ENCODE measurements at regions not wholly inside any gene's neighbourhood (a gene's known extent, or its start where the extent isn't known, plus 50 kb on each side); places are given as distances from the start of the nearest gene placed in this dataset.
"Not testable (repeated sequence)": the region's sequence is repeated elsewhere in the genome, so short reads cannot be mapped to it uniquely, and the experiment has no call there.

GRCh38 chr2:64743739-64744330 is 90.1 kb upstream of the SERTAD2 start:
- Mint-ChIP-seq H3K4me1 (0 out of 2 replicates have a peak, but pooled peaks cover under 1% of the 10 kb centered on the region), H3K27ac (no peak overlapping the region), H3K4me3 (no peak overlapping the region), H3K9me3 (no peaks in the 10 kb centered on the region), H3K27me3 (ENCODE audit: low read depth) (peaks cover 3% of the 10 kb centered on the region), H3K36me3 (no peaks in the 10 kb centered on the region)
- ChIA-PET CTCF (no interaction called here), POLR2A (no interaction called here)
- ATAC-seq (no peak), DNase-seq (ENCODE audit: low spot score) (no peak)
- TF ChIP-seq ZNF219 (CRISPR knock-in tag; IDR thresholded peaks at IDR 0.05; ENCODE audit: borderline replicate concordance) = no peak
- TF ChIP-seq HMGA2 (CRISPR knock-in tag; IDR thresholded peaks at IDR 0.05) = no peak
- no peak for TF ChIP-seq ELF4 (CRISPR knock-in tag; IDR thresholded peaks at IDR 0.05; ENCODE audit: low read depth)
- no peak for TF ChIP-seq NR2C2 (CRISPR knock-in tag; IDR thresholded peaks at IDR 0.05)
- TF ChIP-seq ETV6 (CRISPR knock-in tag; IDR thresholded peaks at IDR 0.05) = no peak
- no peak for TF ChIP-seq ZSCAN18 (CRISPR knock-in tag; IDR thresholded peaks at IDR 0.05)
- no peak for TF ChIP-seq ZNF281 (CRISPR knock-in tag; IDR thresholded peaks at IDR 0.05)
- no peak for TF ChIP-seq ZBTB43 (CRISPR knock-in tag; IDR thresholded peaks at IDR 0.05)
- no peak for TF ChIP-seq PRRX2 (CRISPR knock-in tag; IDR thresholded peaks at IDR 0.05)
- TF ChIP-seq FOXP1 (CRISPR knock-in tag; IDR thresholded peaks at IDR 0.05; ENCODE audit: borderline replicate concordance) = no peak
- TF ChIP-seq IRF1 (CRISPR knock-in tag; IDR thresholded peaks at IDR 0.05) = no peak

GRCh38 chr2:64745562-64745961 is 91.8 kb upstream of the SERTAD2 start:
- DNase-seq (ENCODE audit: low spot score) (no peak), ATAC-seq (no peak)
- peaks cover 8% of the 10 kb centered on the region for H3K4me1 Mint-ChIP-seq
- H3K27me3 Mint-ChIP-seq (ENCODE audit: low read depth) = peaks cover 12% of the 10 kb centered on the region
- ChIA-PET CTCF (no interaction called here), POLR2A (no interaction called here)
- H3K36me3 Mint-ChIP-seq = no peaks in the 10 kb centered on the region
- H3K4me3 Mint-ChIP-seq = no peak overlapping the region
- TF ChIP-seq HMGA2 (CRISPR knock-in tag; IDR thresholded peaks at IDR 0.05) (no peak), E2F4 (CRISPR knock-in tag; IDR thresholded peaks at IDR 0.05; ENCODE audit: borderline replicate concordance, low read depth) (no peak), ATF2 (CRISPR knock-in tag; IDR thresholded peaks at IDR 0.05; ENCODE audit: borderline replicate concordance, low read depth) (no peak), NFYB (CRISPR knock-in tag; conservative IDR thresholded peaks at IDR 0.05; ENCODE audit: low read depth) (no peak), JAZF1 (CRISPR knock-in tag; IDR thresholded peaks at IDR 0.05) (no peak), AFF4 (CRISPR knock-in tag; IDR thresholded peaks at IDR 0.05; ENCODE audit: borderline replicate concordance) (no peak), TP53 (CRISPR knock-in tag; IDR thresholded peaks at IDR 0.05) (no peak), CBFB (CRISPR knock-in tag; IDR thresholded peaks at IDR 0.05; ENCODE audit: low read depth) (no peak), SMAD3 (CRISPR knock-in tag; IDR thresholded peaks at IDR 0.05; ENCODE audit: borderline replicate concordance) (no peak)
- H3K9me3 Mint-ChIP-seq = no peaks in the 10 kb centered on the region
- H3K27ac Mint-ChIP-seq = no peak overlapping the region

GRCh38 chr2:64747690-64748091 is 94.0 kb upstream of the SERTAD2 start:
- CTCF ChIA-PET = interaction anchor here (1.2 kb wide), 1 partner anchor 101 kb away, joined by 4 read pairs; no protein-coding TSS in a partner anchor
- not testable (repeated sequence) for H3K27ac Mint-ChIP-seq; H3K4me3 Mint-ChIP-seq; H3K36me3 Mint-ChIP-seq; ATAC-seq; DNase-seq (ENCODE audit: low spot score); H3K9me3 Mint-ChIP-seq
- Mint-ChIP-seq H3K4me1 (peaks cover 15% of the 10 kb centered on the region), H3K27me3 (ENCODE audit: low read depth) (peaks cover 20% of the 10 kb centered on the region)
- POLR2A ChIA-PET = interaction anchor here (0.6 kb wide), 1 partner anchor 22 kb away, joined by 3 read pairs; no protein-coding TSS in a partner anchor

Data from WTC11 (cell line).